ENCODE measurements at regions not wholly inside any gene's neighbourhood (a gene's known extent, or its start where the extent isn't known, plus 50 kb on each side); places are given as distances from the start of the nearest gene placed in this dataset.

- ATAC-seq (no peak), DNase-seq (ENCODE audit: low spot score) (no peak)
- H3F3A ChIP-seq (replicated peaks; ENCODE audit: low read depth): no peaks in the 10 kb centered on the region
- no peaks in the 10 kb centered on the region for H3K36me3 ChIP-seq (ENCODE audit: insufficient read depth)
- H3K79me2 ChIP-seq (replicated peaks; ENCODE audit: insufficient read depth): no peaks in the 10 kb centered on the region
- Mint-ChIP-seq H3K36me3 (ENCODE audit: low read depth) (no peaks in the 10 kb centered on the region), H3K27me3 (ENCODE audit: insufficient read depth, low read depth, poor library complexity) (no peaks in the 10 kb centered on the region), H3K9me3 (no peaks in the 10 kb centered on the region), H3K4me3 (no peak overlapping the region), H3K4me1 (no peaks in the 10 kb centered on the region), H3K27ac (no peak overlapping the region)
- no peak overlapping the region for H2AFZ ChIP-seq
- H3K27me3 ChIP-seq (ENCODE audit: insufficient read depth): no peaks in the 10 kb centered on the region
- no peaks in the 10 kb centered on the region for H4K20me1 ChIP-seq (replicated peaks; ENCODE audit: insufficient read depth)
- H3K4me3 ChIP-seq: no peak overlapping the region
- H3K4me1 ChIP-seq (ENCODE audit: insufficient read depth): no peaks in the 10 kb centered on the region
- TF ChIP-seq CREB1 (CRISPR knock-in tag; IDR thresholded peaks at IDR 0.05; ENCODE audit: low read depth) (no peak), STAT1 (IDR thresholded peaks at IDR 0.05; ENCODE audit: unreplicated experiment) (no peak)
- H3K4me2 ChIP-seq: no peak overlapping the region
- H3K9me2 ChIP-seq (ENCODE audit: insufficient read depth): peaks cover 9% of the 10 kb centered on the region; the same call in 1 of the 2 replicates
- H3K27ac ChIP-seq (ENCODE audit: low read depth): no peak overlapping the region
These were observed 604.7 kb downstream of the SLITRK6 start for GRCh38 chr13:85194482-85194881.

GRCh38 chr13:85191996-85192718, 607.1 kb downstream of the SLITRK6 start:
- Mint-ChIP-seq H3K4me1 (no peaks in the 10 kb centered on the region), H3K4me3 (no peak overlapping the region), H3K27ac (no peak overlapping the region), H3K9me3 (no peaks in the 10 kb centered on the region), H3K36me3 (ENCODE audit: low read depth) (no peaks in the 10 kb centered on the region), H3K27me3 (ENCODE audit: insufficient read depth, low read depth, poor library complexity) (no peaks in the 10 kb centered on the region)
- Histone ChIP-seq H3K4me1 (ENCODE audit: insufficient read depth) (no peaks in the 10 kb centered on the region), H3K27me3 (ENCODE audit: insufficient read depth) (no peaks in the 10 kb centered on the region), H4K20me1 (replicated peaks; ENCODE audit: insufficient read depth) (no peaks in the 10 kb centered on the region), H3K4me2 (no peak overlapping the region), H3F3A (replicated peaks; ENCODE audit: low read depth) (no peaks in the 10 kb centered on the region), H3K79me2 (replicated peaks; ENCODE audit: insufficient read depth) (no peaks in the 10 kb centered on the region), H3K9me2 (ENCODE audit: insufficient read depth) (0 out of 2 replicates have a peak, but pooled peaks cover under 1% of the 10 kb centered on the region), H3K27ac (ENCODE audit: low read depth) (no peak overlapping the region), H2AFZ (no peak overlapping the region), H3K4me3 (no peak overlapping the region), H3K36me3 (ENCODE audit: insufficient read depth) (no peaks in the 10 kb centered on the region)
- no peak for DNase-seq (ENCODE audit: low spot score)
- TF ChIP-seq ZNF114 (CRISPR knock-in tag; IDR thresholded peaks at IDR 0.05) (no peak), STAT1 (IDR thresholded peaks at IDR 0.05; ENCODE audit: unreplicated experiment) (no peak), ZNF331 (CRISPR knock-in tag; IDR thresholded peaks at IDR 0.05; ENCODE audit: low read depth) (no peak), EZH2 (IDR thresholded peaks at IDR 0.05; ENCODE audit: low read depth, unreplicated experiment) (no peak), CREB1 (CRISPR knock-in tag; IDR thresholded peaks at IDR 0.05; ENCODE audit: low read depth) (no peak), NANOG (IDR thresholded peaks at IDR 0.05; ENCODE audit: borderline replicate concordance) (no peak)
- TF ChIP-seq, protein P1, sequence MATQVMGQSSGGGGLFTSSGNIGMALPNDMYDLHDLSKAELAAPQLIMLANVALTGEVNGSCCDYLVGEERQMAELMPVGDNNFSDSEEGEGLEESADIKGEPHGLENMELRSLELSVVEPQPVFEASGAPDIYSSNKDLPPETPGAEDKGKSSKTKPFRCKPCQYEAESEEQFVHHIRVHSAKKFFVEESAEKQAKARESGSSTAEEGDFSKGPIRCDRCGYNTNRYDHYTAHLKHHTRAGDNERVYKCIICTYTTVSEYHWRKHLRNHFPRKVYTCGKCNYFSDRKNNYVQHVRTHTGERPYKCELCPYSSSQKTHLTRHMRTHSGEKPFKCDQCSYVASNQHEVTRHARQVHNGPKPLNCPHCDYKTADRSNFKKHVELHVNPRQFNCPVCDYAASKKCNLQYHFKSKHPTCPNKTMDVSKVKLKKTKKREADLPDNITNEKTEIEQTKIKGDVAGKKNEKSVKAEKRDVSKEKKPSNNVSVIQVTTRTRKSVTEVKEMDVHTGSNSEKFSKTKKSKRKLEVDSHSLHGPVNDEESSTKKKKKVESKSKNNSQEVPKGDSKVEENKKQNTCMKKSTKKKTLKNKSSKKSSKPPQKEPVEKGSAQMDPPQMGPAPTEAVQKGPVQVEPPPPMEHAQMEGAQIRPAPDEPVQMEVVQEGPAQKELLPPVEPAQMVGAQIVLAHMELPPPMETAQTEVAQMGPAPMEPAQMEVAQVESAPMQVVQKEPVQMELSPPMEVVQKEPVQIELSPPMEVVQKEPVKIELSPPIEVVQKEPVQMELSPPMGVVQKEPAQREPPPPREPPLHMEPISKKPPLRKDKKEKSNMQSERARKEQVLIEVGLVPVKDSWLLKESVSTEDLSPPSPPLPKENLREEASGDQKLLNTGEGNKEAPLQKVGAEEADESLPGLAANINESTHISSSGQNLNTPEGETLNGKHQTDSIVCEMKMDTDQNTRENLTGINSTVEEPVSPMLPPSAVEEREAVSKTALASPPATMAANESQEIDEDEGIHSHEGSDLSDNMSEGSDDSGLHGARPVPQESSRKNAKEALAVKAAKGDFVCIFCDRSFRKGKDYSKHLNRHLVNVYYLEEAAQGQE (IDR thresholded peaks at IDR 0.05; ENCODE audit: unreplicated experiment): no peak
- ATAC-seq: no peak
